ENCODE measurements at regions not wholly inside any gene's neighbourhood (a gene's known extent, or its start where the extent isn't known, plus 50 kb on each side); places are given as distances from the start of the nearest gene placed in this dataset.

DNA sequence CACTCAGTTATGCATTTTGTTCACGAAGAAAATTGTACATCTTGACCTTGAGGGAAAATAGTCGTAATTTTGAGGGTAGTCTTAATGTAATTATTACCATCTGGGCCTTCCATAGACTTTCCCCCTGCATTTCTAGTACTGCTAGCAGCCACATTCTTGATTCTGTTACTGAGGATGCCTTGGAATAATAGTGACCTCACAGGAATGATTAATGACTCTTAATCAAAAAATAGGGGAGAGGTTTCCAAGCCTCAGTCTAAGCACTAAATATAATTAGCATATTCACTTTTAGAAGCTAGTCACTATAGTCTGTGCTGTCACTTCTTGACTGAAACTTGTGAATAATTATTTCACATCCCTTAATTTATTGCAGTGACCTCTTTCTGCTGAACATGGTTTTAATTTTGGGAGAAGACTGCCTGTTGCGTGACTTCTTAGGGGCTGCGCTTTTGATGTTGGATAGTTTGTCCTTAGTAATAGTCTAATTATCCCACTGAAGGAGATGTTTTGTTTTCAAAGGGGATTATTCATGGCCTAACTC lies 400.5 kb downstream of the ADAMTS20 start:
- no peak overlapping the region for H3K4me3 ChIP-seq
- no peaks in the 10 kb centered on the region for H3K36me3 ChIP-seq
- no peaks in the 10 kb centered on the region for H3K9me3 ChIP-seq
- intact Hi-C loops (cut with DNase I), result no loop called here
- no peaks in the 10 kb centered on the region for H3K27me3 ChIP-seq (replicated peaks; ENCODE audit: insufficient read depth)
- no peak overlapping the region for H3K27ac ChIP-seq
- no peaks in the 10 kb centered on the region for H3K4me1 ChIP-seq (replicated peaks)
- no peak for DNase-seq (ENCODE audit: low spot score)
- WGBS, result 84% methylated on average over 4 of the region's 4 CpGs
- TF ChIP-seq, protein P1, sequence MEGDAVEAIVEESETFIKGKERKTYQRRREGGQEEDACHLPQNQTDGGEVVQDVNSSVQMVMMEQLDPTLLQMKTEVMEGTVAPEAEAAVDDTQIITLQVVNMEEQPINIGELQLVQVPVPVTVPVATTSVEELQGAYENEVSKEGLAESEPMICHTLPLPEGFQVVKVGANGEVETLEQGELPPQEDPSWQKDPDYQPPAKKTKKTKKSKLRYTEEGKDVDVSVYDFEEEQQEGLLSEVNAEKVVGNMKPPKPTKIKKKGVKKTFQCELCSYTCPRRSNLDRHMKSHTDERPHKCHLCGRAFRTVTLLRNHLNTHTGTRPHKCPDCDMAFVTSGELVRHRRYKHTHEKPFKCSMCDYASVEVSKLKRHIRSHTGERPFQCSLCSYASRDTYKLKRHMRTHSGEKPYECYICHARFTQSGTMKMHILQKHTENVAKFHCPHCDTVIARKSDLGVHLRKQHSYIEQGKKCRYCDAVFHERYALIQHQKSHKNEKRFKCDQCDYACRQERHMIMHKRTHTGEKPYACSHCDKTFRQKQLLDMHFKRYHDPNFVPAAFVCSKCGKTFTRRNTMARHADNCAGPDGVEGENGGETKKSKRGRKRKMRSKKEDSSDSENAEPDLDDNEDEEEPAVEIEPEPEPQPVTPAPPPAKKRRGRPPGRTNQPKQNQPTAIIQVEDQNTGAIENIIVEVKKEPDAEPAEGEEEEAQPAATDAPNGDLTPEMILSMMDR (IDR thresholded peaks at IDR 0.05), result no peak
- TF ChIP-seq POLR2A (IDR thresholded peaks at IDR 0.05), result no peak
- TF ChIP-seq POLR2AphosphoS5 (IDR thresholded peaks at IDR 0.05), result no peak

DNA sequence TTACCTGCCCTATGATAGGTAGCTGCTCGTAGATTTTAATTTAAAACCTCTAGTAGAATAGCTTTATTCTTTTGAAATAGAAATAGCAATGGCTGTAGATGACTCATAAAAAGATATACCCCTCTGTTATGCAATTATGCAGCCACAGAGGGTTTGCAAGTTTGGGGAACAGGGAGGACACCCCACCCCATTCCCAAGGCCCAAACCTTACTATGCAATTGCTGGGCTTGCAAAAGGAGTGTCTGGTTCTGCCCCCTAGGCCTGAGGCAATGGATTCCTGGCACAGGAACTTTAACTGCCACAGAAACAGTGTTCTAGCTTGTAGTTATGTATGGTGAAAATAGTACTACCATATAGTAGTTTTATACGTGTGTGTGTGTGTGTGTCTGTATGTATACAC lies 403.3 kb downstream of the ADAMTS20 start:
- TF ChIP-seq POLR2A (IDR thresholded peaks at IDR 0.05), result no peak
- TF ChIP-seq, protein P1 (IDR thresholded peaks at IDR 0.05), result no peak
- no peaks in the 10 kb centered on the region for H3K4me1 ChIP-seq (replicated peaks)
- H3K36me3 ChIP-seq, result no peaks in the 10 kb centered on the region
- intact Hi-C loops (cut with DNase I), result loop anchor here (10.0 kb wide), 1 partner anchor 564 kb away; the partner anchor contains the start of gene PRICKLE1
- DNase-seq (ENCODE audit: low spot score), result no peak
- no peaks in the 10 kb centered on the region for H3K27me3 ChIP-seq (replicated peaks; ENCODE audit: insufficient read depth)
- WGBS, result 74% methylated on average over 2 of the region's 2 CpGs
- no peaks in the 10 kb centered on the region for H3K9me3 ChIP-seq
- no peak overlapping the region for H3K27ac ChIP-seq
- H3K4me3 ChIP-seq, result no peak overlapping the region

DNA sequence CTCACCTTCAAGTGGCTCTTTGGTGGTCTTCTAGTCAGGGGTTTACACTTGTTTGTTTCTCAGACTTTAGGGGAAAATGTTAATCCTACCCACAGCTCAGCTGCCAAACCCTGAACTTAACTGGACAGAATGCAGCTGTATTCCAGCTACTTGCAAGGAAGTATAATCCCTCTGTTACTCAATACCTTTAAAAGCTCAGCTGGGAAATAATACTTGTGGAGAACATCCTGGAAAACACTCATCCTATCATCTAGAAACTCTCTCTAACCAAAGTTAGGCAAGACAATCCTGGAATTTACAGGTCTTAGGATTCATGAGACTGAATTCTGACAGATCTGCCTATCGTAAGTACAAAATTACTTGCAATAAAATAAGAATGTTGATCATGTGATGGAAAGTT lies 404.1 kb downstream of the ADAMTS20 start:
- Histone ChIP-seq H3K9me3 (no peaks in the 10 kb centered on the region), H3K4me3 (no peak overlapping the region), H3K4me1 (replicated peaks) (no peaks in the 10 kb centered on the region), H3K36me3 (no peaks in the 10 kb centered on the region), H3K27ac (no peak overlapping the region), H3K27me3 (replicated peaks; ENCODE audit: insufficient read depth) (no peaks in the 10 kb centered on the region)
- TF ChIP-seq POLR2A (IDR thresholded peaks at IDR 0.05) (no peak), POLR2AphosphoS5 (IDR thresholded peaks at IDR 0.05) (no peak)
- TF ChIP-seq, protein P1 (IDR thresholded peaks at IDR 0.05), result no peak
- intact Hi-C loops (cut with DNase I), result loop anchor here (10.0 kb wide), 1 partner anchor 563 kb away; the partner anchor contains the start of gene PRICKLE1
- DNase-seq (ENCODE audit: low spot score), result no peak
- 92% methylated on average over 1 of the region's 1 CpG for WGBS

DNA sequence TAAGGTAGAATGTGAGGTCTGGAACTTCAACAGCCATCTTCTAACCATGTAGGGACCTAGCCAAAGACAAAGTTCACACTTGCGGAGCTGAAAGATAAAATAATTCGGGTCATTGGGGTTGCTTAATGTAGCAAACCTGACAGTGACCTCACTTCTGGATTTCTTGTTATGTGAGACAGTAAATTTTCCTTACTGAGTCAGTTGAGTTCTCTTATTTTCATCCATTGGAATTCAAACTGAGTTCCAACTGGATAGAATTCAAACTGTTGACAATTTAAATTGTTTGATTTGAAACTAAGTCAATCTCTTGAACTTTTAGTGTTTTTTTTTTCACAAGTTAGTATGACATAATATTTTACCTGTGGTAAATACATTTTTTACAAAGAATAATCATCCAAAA lies 406.5 kb downstream of the ADAMTS20 start:
- intact Hi-C loops (cut with DNase I), result loop anchor here (10.0 kb wide), 1 partner anchor 561 kb away; the partner anchor contains the start of gene PRICKLE1
- Histone ChIP-seq H3K27me3 (replicated peaks; ENCODE audit: insufficient read depth) (no peaks in the 10 kb centered on the region), H3K4me3 (no peak overlapping the region), H3K4me1 (replicated peaks) (no peaks in the 10 kb centered on the region), H3K36me3 (no peaks in the 10 kb centered on the region), H3K27ac (no peak overlapping the region), H3K9me3 (no peaks in the 10 kb centered on the region)
- WGBS, result 52% methylated on average over 2 of the region's 2 CpGs
- no peak for TF ChIP-seq POLR2A (IDR thresholded peaks at IDR 0.05)
- TF ChIP-seq POLR2AphosphoS5 (IDR thresholded peaks at IDR 0.05), result no peak
- TF ChIP-seq, protein P1 (IDR thresholded peaks at IDR 0.05), result no peak
- DNase-seq (ENCODE audit: low spot score), result no peak

DNA sequence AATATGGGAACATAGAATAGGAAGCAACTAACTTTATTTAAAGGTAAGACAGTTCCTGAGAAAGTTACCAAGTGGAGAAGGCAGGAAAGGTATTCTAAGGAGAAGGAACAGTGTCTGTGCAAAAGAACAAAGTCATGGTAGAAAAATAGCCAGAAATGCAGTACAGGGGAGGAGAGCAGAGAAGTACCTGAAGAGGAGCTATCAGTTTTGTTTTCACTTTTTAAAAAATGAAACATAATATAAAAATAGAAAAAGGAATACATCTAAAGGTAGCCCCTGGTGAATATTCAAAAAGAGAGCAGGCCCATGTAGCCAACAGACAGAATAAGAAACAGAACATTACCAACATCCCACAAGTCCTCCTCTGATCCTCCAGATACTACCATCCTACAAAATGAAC lies 408.7 kb downstream of the ADAMTS20 start:
- TF ChIP-seq, protein P1 (IDR thresholded peaks at IDR 0.05), result no peak
- TF ChIP-seq POLR2A (IDR thresholded peaks at IDR 0.05), result no peak
- no peak for TF ChIP-seq POLR2AphosphoS5 (IDR thresholded peaks at IDR 0.05)
- Histone ChIP-seq H3K27me3 (replicated peaks; ENCODE audit: insufficient read depth) (no peaks in the 10 kb centered on the region), H3K4me3 (no peak overlapping the region), H3K36me3 (no peaks in the 10 kb centered on the region), H3K4me1 (replicated peaks) (no peaks in the 10 kb centered on the region), H3K9me3 (no peaks in the 10 kb centered on the region), H3K27ac (no peak overlapping the region)
- DNase-seq (ENCODE audit: low spot score), result no peak
- intact Hi-C loops (cut with DNase I), result loop anchor here (10.0 kb wide), 1 partner anchor 558 kb away; the partner anchor contains the start of gene PRICKLE1

Measured in prostate gland (tissue), 2 donors.